Activated naive CD4-positive, alpha-beta T cell treated with anti-CD3 and anti-CD28 coated beads, Interleukin-2, amount 10 ng/mL, durations not matched to agents 7 days and 5 days (primary cell): ENCODE measurements at regions not wholly inside any gene's neighbourhood (a gene's known extent, or its start where the extent isn't known, plus 50 kb on each side); places are given as distances from the start of the nearest gene placed in this dataset.
"Not testable (repeated sequence)": the region's sequence is repeated elsewhere in the genome, so short reads cannot be mapped to it uniquely, and the experiment has no call there.

Source experiments
- CTCF ChIA-PET: fragments of 350-600 bp; sonication (Branson Sonifier 250); formaldehyde crosslinking; loops from one replicate; lab custom pipeline; 2021; ENCODE audit warnings: antibody characterized with exemption; lab: Charles Lee
- DNase-seq: peaks from one replicate; pipeline ENCODE4 v3.0.0-alpha.2; 2020
- H3K27ac Mint-ChIP-seq: one replicate; pipeline ENCODE4 v1.8.0; 2021; ENCODE audit warnings: mild to moderate bottlenecking, moderate library complexity, mixed read lengths
- H3K27me3 Mint-ChIP-seq: one replicate; pipeline ENCODE4 v1.8.0; 2021; ENCODE audit warnings: mild to moderate bottlenecking, mixed read lengths
- H3K36me3 Mint-ChIP-seq: one replicate; pipeline ENCODE4 v1.8.0; 2021; ENCODE audit warnings: mixed read lengths
- H3K4me1 Mint-ChIP-seq: one replicate; pipeline ENCODE4 v1.8.0; 2021; ENCODE audit warnings: mixed read lengths
- H3K4me3 Mint-ChIP-seq: one replicate; pipeline ENCODE4 v1.8.0; 2021; ENCODE audit warnings: mild to moderate bottlenecking, moderate library complexity, mixed read lengths
- H3K9me3 Mint-ChIP-seq: one replicate; pipeline ENCODE4 v1.8.0; 2021; ENCODE audit warnings: mixed read lengths

GRCh38 chr13:72561791-72562190 lies 165.6 kb downstream of the MZT1 start:
- Mint-ChIP-seq H3K27me3 (no peaks in the 10 kb centered on the region), H3K36me3 (no peaks in the 10 kb centered on the region), H3K4me1 (no peaks in the 10 kb centered on the region), H3K4me3 (no peak overlapping the region), H3K9me3 (no peaks in the 10 kb centered on the region), H3K27ac (no peak overlapping the region)
- CTCF ChIA-PET = no interaction called here
- DNase-seq = no peak

GRCh38 chr13:72559716-72560115 lies 167.7 kb downstream of the MZT1 start:
- H3K36me3 Mint-ChIP-seq = no peaks in the 10 kb centered on the region
- no peaks in the 10 kb centered on the region for H3K9me3 Mint-ChIP-seq
- H3K4me3 Mint-ChIP-seq = no peak overlapping the region
- H3K4me1 Mint-ChIP-seq = no peaks in the 10 kb centered on the region
- CTCF ChIA-PET = no interaction called here
- no peaks in the 10 kb centered on the region for H3K27me3 Mint-ChIP-seq
- H3K27ac Mint-ChIP-seq = no peak overlapping the region
- DNase-seq = no peak

DNA sequence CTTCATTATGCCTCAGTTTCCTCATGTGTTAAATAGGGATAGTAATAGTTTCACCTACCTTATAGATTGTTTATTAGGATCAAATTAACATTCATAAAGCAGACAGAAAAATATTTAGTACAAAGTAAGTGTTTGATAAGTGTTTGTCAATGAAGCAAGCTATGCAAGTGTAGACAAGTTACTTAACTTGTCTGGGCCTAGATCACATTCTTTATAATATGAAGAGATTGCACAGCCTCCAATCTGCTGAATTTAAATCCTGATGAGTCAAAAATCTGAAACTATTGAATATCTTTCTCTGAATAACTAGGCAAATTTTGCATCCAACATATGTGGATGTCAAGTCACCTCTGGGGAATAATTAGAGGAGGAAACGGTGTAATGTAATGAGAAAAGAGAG lies 170.5 kb downstream of the MZT1 start:
- H3K36me3 Mint-ChIP-seq = no peaks in the 10 kb centered on the region
- no peak overlapping the region for H3K27ac Mint-ChIP-seq
- CTCF ChIA-PET = no interaction called here
- H3K27me3 Mint-ChIP-seq = no peaks in the 10 kb centered on the region
- DNase-seq = no peak
- no peaks in the 10 kb centered on the region for H3K9me3 Mint-ChIP-seq
- H3K4me1 Mint-ChIP-seq = no peaks in the 10 kb centered on the region
- H3K4me3 Mint-ChIP-seq = no peak overlapping the region

DNA sequence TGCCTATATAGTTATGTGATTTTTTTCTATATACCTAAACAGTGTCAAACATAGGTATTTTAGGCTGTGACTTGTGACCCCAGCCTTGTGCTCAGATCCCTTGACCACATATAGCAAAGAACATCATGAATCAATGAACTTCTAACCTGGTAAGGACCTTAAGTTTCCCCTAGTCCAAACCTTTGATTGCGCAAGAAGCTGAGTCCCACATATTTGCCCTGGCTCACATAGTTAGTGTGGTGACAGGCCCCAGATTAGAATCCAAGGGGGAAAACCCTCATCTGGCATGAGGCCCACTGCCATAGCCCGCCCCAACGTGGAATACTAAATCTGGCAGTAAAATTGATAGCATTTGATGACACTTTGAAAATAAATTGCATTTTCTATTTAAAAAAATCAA lies 171.8 kb downstream of the MZT1 start:
- Mint-ChIP-seq H3K36me3 (no peaks in the 10 kb centered on the region), H3K4me1 (no peaks in the 10 kb centered on the region), H3K27me3 (no peaks in the 10 kb centered on the region), H3K9me3 (no peaks in the 10 kb centered on the region), H3K27ac (no peak overlapping the region), H3K4me3 (no peak overlapping the region)
- CTCF ChIA-PET = no interaction called here
- DNase-seq = no peak

DNA sequence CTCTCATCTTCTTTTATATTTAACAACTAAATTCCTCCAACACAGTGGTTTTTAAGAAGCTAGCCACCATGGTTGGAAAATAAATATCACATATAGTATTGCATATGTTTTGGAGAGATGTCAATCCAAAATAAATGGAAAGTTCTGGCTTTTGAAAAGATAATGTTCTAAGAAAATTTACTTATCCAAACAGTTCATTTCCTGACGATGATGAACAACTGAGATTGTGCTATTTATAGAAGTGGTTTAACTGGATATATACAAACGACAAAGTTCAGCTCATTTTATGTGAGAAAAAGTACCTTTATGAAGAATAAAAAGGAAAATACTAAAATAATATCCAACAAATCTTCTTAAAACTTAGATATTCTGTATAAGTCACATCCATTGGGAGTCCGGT lies 174.7 kb downstream of the MZT1 start:
- Mint-ChIP-seq H3K9me3 (no peaks in the 10 kb centered on the region), H3K36me3 (no peaks in the 10 kb centered on the region), H3K27ac (no peak overlapping the region), H3K4me3 (no peak overlapping the region), H3K27me3 (no peaks in the 10 kb centered on the region), H3K4me1 (no peaks in the 10 kb centered on the region)
- DNase-seq = no peak
- CTCF ChIA-PET = no interaction called here

GRCh38 chr13:72545895-72546294 lies 181.5 kb downstream of the MZT1 start:
- H3K36me3 Mint-ChIP-seq, CTCF ChIA-PET, DNase-seq, H3K27ac Mint-ChIP-seq, H3K4me1 Mint-ChIP-seq, H3K9me3 Mint-ChIP-seq, H3K27me3 Mint-ChIP-seq, H3K4me3 Mint-ChIP-seq: not testable (repeated sequence)

DNA sequence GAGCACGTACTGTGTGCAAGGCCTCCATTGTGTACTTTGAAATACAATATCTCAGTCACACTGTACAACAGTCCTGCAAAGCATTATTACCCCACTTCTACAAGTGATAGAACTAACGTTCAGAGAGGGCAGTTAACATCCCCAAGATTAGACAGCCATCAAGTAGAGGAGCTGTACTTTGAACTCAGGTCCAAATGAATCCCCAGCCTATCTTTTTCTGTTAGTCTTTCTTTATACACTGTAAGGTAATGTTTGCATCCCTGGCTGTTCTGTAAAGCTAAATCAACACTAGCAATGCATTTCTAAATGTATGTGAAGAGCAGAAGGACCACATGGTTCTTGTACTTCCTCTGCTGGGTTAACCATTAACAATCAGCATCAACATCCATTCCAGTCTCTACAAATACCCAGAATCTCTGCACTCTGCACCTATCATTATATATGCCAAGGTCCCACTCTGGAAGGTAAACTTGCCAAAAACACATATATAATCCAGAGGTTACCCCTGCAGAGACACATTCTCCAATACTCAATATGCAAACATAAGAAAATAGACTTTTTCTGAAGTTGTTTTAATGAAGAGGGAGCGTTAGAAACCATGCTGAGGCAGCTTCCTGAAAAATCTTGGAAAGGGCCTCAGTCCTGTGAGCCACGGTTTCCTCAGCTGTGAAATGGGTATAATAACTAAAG lies 182.3 kb downstream of the MZT1 start:
- Mint-ChIP-seq H3K27me3 (no peaks in the 10 kb centered on the region), H3K9me3 (no peaks in the 10 kb centered on the region), H3K4me3 (no peak overlapping the region), H3K4me1 (no peaks in the 10 kb centered on the region), H3K27ac (no peak overlapping the region), H3K36me3 (no peaks in the 10 kb centered on the region)
- CTCF ChIA-PET = no interaction called here
- no peak for DNase-seq

- CTCF ChIA-PET = interaction anchor here (0.6 kb wide), 1 partner anchor 276 kb away, joined by 3 read pairs; no protein-coding TSS in a partner anchor
- Mint-ChIP-seq H3K27ac (no peak overlapping the region), H3K4me3 (no peak overlapping the region)
Measured at GRCh38 chr13:72544042-72544441, 183.4 kb downstream of the MZT1 start.

GRCh38 chr13:72542241-72542640 lies 185.2 kb downstream of the MZT1 start:
- no peak for DNase-seq
- Mint-ChIP-seq H3K9me3 (no peaks in the 10 kb centered on the region), H3K4me1 (no peaks in the 10 kb centered on the region), H3K27me3 (no peaks in the 10 kb centered on the region), H3K27ac (no peak overlapping the region), H3K4me3 (no peak overlapping the region), H3K36me3 (no peaks in the 10 kb centered on the region)
- CTCF ChIA-PET = no interaction called here

More at GRCh38 chr13:72544042-72544441, 183.4 kb downstream of the MZT1 start:
- Mint-ChIP-seq H3K9me3 (no peaks in the 10 kb centered on the region), H3K36me3 (no peaks in the 10 kb centered on the region), H3K4me1 (no peaks in the 10 kb centered on the region), H3K27me3 (no peaks in the 10 kb centered on the region)
- no peak for DNase-seq

- Mint-ChIP-seq H3K36me3 (no peaks in the 10 kb centered on the region), H3K27ac (no peak overlapping the region), H3K9me3 (no peaks in the 10 kb centered on the region), H3K27me3 (no peaks in the 10 kb centered on the region), H3K4me3 (no peak overlapping the region), H3K4me1 (no peaks in the 10 kb centered on the region)
- CTCF ChIA-PET = no interaction called here
- DNase-seq = no peak
Measured at GRCh38 chr13:72541674-72542073, 185.8 kb downstream of the MZT1 start.

DNA sequence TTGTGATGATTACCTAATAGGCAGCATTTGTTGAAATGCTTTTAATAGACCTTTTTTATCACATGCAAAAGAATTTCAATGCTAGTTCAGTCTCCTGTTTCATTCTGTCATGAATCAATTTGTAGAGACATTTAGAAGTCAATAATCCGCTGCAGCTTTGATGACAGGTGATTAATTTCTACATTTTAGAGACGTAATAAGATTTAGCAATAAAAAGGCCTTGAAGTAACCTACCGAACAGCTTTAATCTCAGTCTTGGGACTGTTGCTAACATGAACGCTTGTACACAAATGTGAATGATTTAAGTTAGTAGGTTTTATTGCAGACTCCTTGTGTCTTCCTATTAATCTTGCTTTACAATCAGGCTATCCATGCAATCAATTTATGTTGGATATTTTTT lies 186.5 kb downstream of the MZT1 start:
- CTCF ChIA-PET = no interaction called here
- no peaks in the 10 kb centered on the region for H3K4me1 Mint-ChIP-seq
- no peaks in the 10 kb centered on the region for H3K36me3 Mint-ChIP-seq
- no peak overlapping the region for H3K4me3 Mint-ChIP-seq
- DNase-seq = no peak
- no peaks in the 10 kb centered on the region for H3K27me3 Mint-ChIP-seq
- H3K27ac Mint-ChIP-seq = no peak overlapping the region
- no peaks in the 10 kb centered on the region for H3K9me3 Mint-ChIP-seq

- CTCF ChIA-PET = no interaction called here
- no peaks in the 10 kb centered on the region for H3K4me1 Mint-ChIP-seq
Measured at GRCh38 chr13:72539925-72540324, 187.5 kb downstream of the MZT1 start.

DNA sequence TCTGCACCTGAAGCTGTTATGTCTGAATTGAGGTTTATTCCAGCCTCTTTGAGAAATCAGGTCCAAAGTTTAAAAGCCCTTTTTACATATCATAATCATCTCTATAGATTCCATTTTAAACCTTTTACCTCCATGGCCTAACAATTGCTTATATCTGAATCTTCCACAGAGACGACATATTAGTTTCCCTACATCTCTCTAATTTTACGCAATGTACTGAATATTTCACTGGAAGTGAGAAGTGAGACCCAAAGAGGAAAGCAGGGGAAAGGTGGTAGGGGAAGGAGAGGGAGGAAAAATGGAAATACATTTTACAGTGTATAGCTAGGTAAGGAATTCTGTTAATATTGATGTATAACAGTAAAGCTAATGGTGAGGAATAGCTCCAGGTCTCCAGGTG lies 189.6 kb downstream of the MZT1 start:
- Mint-ChIP-seq H3K4me1 (no peaks in the 10 kb centered on the region), H3K36me3 (no peaks in the 10 kb centered on the region), H3K9me3 (no peaks in the 10 kb centered on the region), H3K4me3 (no peak overlapping the region), H3K27ac (no peak overlapping the region), H3K27me3 (no peaks in the 10 kb centered on the region)
- CTCF ChIA-PET = no interaction called here
- no peak for DNase-seq

More at GRCh38 chr13:72539925-72540324, 187.5 kb downstream of the MZT1 start:
- Mint-ChIP-seq H3K9me3 (no peaks in the 10 kb centered on the region), H3K27me3 (no peaks in the 10 kb centered on the region), H3K27ac (no peak overlapping the region), H3K36me3 (no peaks in the 10 kb centered on the region), H3K4me3 (no peak overlapping the region)
- DNase-seq = no peak

GRCh38 chr13:72537395-72537780 lies 190.0 kb downstream of the MZT1 start:
- CTCF ChIA-PET = no interaction called here
- Mint-ChIP-seq H3K4me1 (no peaks in the 10 kb centered on the region), H3K27ac (no peak overlapping the region), H3K27me3 (no peaks in the 10 kb centered on the region), H3K9me3 (no peaks in the 10 kb centered on the region), H3K36me3 (no peaks in the 10 kb centered on the region), H3K4me3 (no peak overlapping the region)
- DNase-seq = no peak

DNA sequence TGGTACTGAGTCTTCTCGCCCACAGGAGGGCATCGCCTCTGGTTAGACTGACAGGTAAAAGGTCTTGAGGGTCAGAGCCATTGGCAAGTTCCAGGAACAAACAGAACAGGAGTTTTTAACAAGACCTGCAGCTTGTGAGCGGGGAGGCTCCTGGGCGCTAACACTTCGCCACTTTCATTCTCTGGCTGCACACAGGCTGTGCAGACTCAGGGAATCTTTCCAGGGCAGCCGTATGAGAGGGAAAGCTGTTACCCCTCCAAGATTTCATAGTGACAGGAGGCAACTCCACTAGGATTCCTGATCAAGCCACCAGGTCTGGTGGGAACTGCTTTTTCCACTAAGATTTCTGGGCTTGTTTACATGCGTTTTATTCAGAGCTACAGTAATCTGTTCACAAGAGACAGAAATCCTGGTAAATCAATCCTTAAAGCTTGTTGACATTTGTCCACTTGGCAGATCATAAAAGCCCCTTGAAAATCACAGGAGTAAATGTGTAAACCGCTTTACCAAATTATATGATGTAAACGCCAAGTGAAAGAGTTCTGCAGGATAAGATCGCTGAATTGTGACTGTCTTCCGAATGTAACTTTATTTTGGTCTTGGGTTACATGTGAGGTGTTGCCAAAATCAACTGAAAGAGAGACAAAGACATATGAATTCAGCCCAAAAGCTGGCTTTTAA lies 190.6 kb downstream of the MZT1 start:
- no peaks in the 10 kb centered on the region for H3K36me3 Mint-ChIP-seq
- no peak for DNase-seq
- CTCF ChIA-PET = no interaction called here

More for the DNA sequence above, 190.6 kb downstream of the MZT1 start:
- no peaks in the 10 kb centered on the region for H3K27me3 Mint-ChIP-seq
- H3K4me3 Mint-ChIP-seq = no peak overlapping the region
- no peaks in the 10 kb centered on the region for H3K9me3 Mint-ChIP-seq
- no peaks in the 10 kb centered on the region for H3K4me1 Mint-ChIP-seq
- H3K27ac Mint-ChIP-seq = no peak overlapping the region
